HUES6 (cell line): ENCODE measurements at regions not wholly inside any gene's neighbourhood (a gene's known extent, or its start where the extent isn't known, plus 50 kb on each side); places are given as distances from the start of the nearest gene placed in this dataset.
"Not testable (repeated sequence)": the region's sequence is repeated elsewhere in the genome, so short reads cannot be mapped to it uniquely, and the experiment has no call there.

Experiments
- H3K27ac ChIP-seq: 2 replicates; pipeline ENCODE4 v1.7.0; 2013; ENCODE audit warnings: low read depth, mild to moderate bottlenecking, low read length, inconsistent platforms
- H3K27me3 ChIP-seq: 2 replicates; pipeline ENCODE4 v1.6.1; 2013; ENCODE audit warnings: low read length; ENCODE audit not compliant: control insufficient read depth, insufficient read depth
- H3K36me3 ChIP-seq: 2 replicates; pipeline ENCODE4 v1.6.1; 2013; ENCODE audit warnings: low read length; ENCODE audit not compliant: control insufficient read depth, insufficient read depth
- H3K4me1 ChIP-seq: 2 replicates; pipeline ENCODE4 v1.6.1; 2013; ENCODE audit warnings: low read length; ENCODE audit not compliant: control insufficient read depth, insufficient read depth
- H3K4me3 ChIP-seq: 2 replicates; pipeline ENCODE4 v1.5.1; 2013; ENCODE audit warnings: low read depth, low read length
- H3K9ac ChIP-seq: one replicate; pipeline ENCODE4 v1.6.1; 2013; ENCODE audit warnings: mild to moderate bottlenecking, low read length
- H3K9me3 ChIP-seq: 2 replicates; pipeline ENCODE4 v1.6.1; 2013; ENCODE audit warnings: low read depth, low read length; ENCODE audit not compliant: control insufficient read depth, insufficient read depth

- H3K36me3 ChIP-seq, result no peaks in the 10 kb centered on the region
- no peak overlapping the region for H3K27ac ChIP-seq
- no peaks in the 10 kb centered on the region for H3K27me3 ChIP-seq
- no peak overlapping the region for H3K4me3 ChIP-seq
- H3K9ac ChIP-seq, result no peak overlapping the region
- H3K4me1 ChIP-seq, result no peaks in the 10 kb centered on the region
- no peaks in the 10 kb centered on the region; the same call in 1 of the 2 replicates for H3K9me3 ChIP-seq
These were observed 101.7 kb upstream of the MYO10 start for GRCh38 chr5:17037751-17038150.

- no peaks in the 10 kb centered on the region for H3K9me3 ChIP-seq
- H3K36me3 ChIP-seq, result no peaks in the 10 kb centered on the region
- H3K27me3 ChIP-seq, result no peaks in the 10 kb centered on the region
- no peak overlapping the region for H3K27ac ChIP-seq
- no peaks in the 10 kb centered on the region for H3K4me1 ChIP-seq
- H3K9ac ChIP-seq, result no peak overlapping the region
- H3K4me3 ChIP-seq, result no peak overlapping the region
These were observed 103.1 kb upstream of the MYO10 start for GRCh38 chr5:17039170-17039569.

GRCh38 chr5:17042041-17042440 is 106.0 kb upstream of the MYO10 start:
- Histone ChIP-seq H3K9me3 (no peaks in the 10 kb centered on the region), H3K4me1 (no peaks in the 10 kb centered on the region), H3K36me3 (no peaks in the 10 kb centered on the region), H3K4me3 (no peak overlapping the region), H3K27ac (no peak overlapping the region), H3K9ac (no peak overlapping the region), H3K27me3 (no peaks in the 10 kb centered on the region)

- Histone ChIP-seq H3K36me3 (no peaks in the 10 kb centered on the region), H3K27me3 (no peaks in the 10 kb centered on the region)
These were observed 110.2 kb upstream of the MYO10 start for GRCh38 chr5:17046320-17046719.

GRCh38 chr5:17050236-17050635 is 114.1 kb upstream of the MYO10 start:
- Histone ChIP-seq H3K4me1 (no peaks in the 10 kb centered on the region), H3K27me3 (no peaks in the 10 kb centered on the region), H3K9ac (no peak overlapping the region), H3K27ac (no peak overlapping the region), H3K36me3 (no peaks in the 10 kb centered on the region), H3K9me3 (no peaks in the 10 kb centered on the region), H3K4me3 (no peak overlapping the region)

More at GRCh38 chr5:17046320-17046719, 110.2 kb upstream of the MYO10 start:
- no peak overlapping the region for H3K4me3 ChIP-seq
- H3K9ac ChIP-seq, result no peak overlapping the region
- no peak overlapping the region for H3K27ac ChIP-seq
- H3K4me1 ChIP-seq, result no peaks in the 10 kb centered on the region
- no peaks in the 10 kb centered on the region for H3K9me3 ChIP-seq

- H3K9me3 ChIP-seq, result no peaks in the 10 kb centered on the region
These were observed 118.8 kb upstream of the MYO10 start for GRCh38 chr5:17054911-17055310.

GRCh38 chr5:17056141-17056631 is 120.1 kb upstream of the MYO10 start:
- Histone ChIP-seq H3K27ac (no peak overlapping the region), H3K4me3 (no peak overlapping the region), H3K4me1 (peaks cover 9% of the 10 kb centered on the region), H3K9ac (no peak overlapping the region), H3K27me3 (no peaks in the 10 kb centered on the region), H3K36me3 (no peaks in the 10 kb centered on the region), H3K9me3 (no peaks in the 10 kb centered on the region)

More at GRCh38 chr5:17054911-17055310, 118.8 kb upstream of the MYO10 start:
- Histone ChIP-seq H3K9ac (no peak overlapping the region), H3K27me3 (no peaks in the 10 kb centered on the region), H3K4me1 (peaks cover 9% of the 10 kb centered on the region), H3K4me3 (no peak overlapping the region), H3K27ac (no peak overlapping the region), H3K36me3 (no peaks in the 10 kb centered on the region)

GRCh38 chr5:17058438-17058837 is 122.3 kb upstream of the MYO10 start:
- H3K27ac ChIP-seq, result no peak overlapping the region
- H3K9me3 ChIP-seq, result peaks cover 2% of the 10 kb centered on the region; the same call in 1 of the 2 replicates
- no peaks in the 10 kb centered on the region for H3K27me3 ChIP-seq
- H3K4me1 ChIP-seq, result peaks cover 9% of the 10 kb centered on the region
- no peak overlapping the region for H3K4me3 ChIP-seq
- no peaks in the 10 kb centered on the region for H3K36me3 ChIP-seq
- H3K9ac ChIP-seq, result no peak overlapping the region

GRCh38 chr5:17061973-17062470 is 125.9 kb upstream of the MYO10 start:
- H3K4me1 ChIP-seq, result peaks cover 7% of the 10 kb centered on the region
- no peaks in the 10 kb centered on the region for H3K36me3 ChIP-seq
- H3K9me3 ChIP-seq, result peaks cover 2% of the 10 kb centered on the region; the same call in 1 of the 2 replicates
- no peak overlapping the region for H3K4me3 ChIP-seq
- H3K27ac ChIP-seq, result no peak overlapping the region
- no peak overlapping the region for H3K9ac ChIP-seq
- H3K27me3 ChIP-seq, result no peaks in the 10 kb centered on the region

- not testable (repeated sequence) for H3K36me3 ChIP-seq, H3K27me3 ChIP-seq, H3K4me1 ChIP-seq, H3K9ac ChIP-seq, H3K27ac ChIP-seq, H3K9me3 ChIP-seq, H3K4me3 ChIP-seq
These were observed 126.7 kb upstream of the MYO10 start for GRCh38 chr5:17062741-17063140.

GRCh38 chr5:17064241-17064640 is 128.2 kb upstream of the MYO10 start:
- Histone ChIP-seq H3K4me1 (peaks cover 11% of the 10 kb centered on the region; the same call in 1 of the 2 replicates), H3K27ac (no peak overlapping the region), H3K9ac (no peak overlapping the region), H3K36me3 (no peaks in the 10 kb centered on the region), H3K27me3 (no peaks in the 10 kb centered on the region), H3K9me3 (peaks cover 2% of the 10 kb centered on the region; the same call in 1 of the 2 replicates), H3K4me3 (no peak overlapping the region)
